Choroid plexus epithelial cell (primary cell): ENCODE measurements at regions not wholly inside any gene's neighbourhood (a gene's known extent, or its start where the extent isn't known, plus 50 kb on each side); places are given as distances from the start of the nearest gene placed in this dataset.

Source experiments
- DNase-seq: peaks from one replicate; pipeline ENCODE4 v3.0.0-alpha.2; 2010; ENCODE audit warnings: low read depth
- H3K4me3 ChIP-seq: 2 replicates; pipeline ENCODE4 v1.5.1; 2011; ENCODE audit warnings: low read depth, mild to moderate bottlenecking, control low read depth, low read length, moderate library complexity
- CTCF ChIP-seq: conservative IDR thresholded peaks from 2 replicates; pipeline ENCODE4 v1.5.1; 2011; ENCODE audit warnings: low read depth, mild to moderate bottlenecking, control low read depth, inconsistent platforms, low read length, moderate library complexity

GRCh38 chr5:68544648-68545552 lies 329.3 kb downstream of the PIK3R1 start:
- no peak for DNase-seq
- H3K4me3 ChIP-seq: no peak overlapping the region
- no peak for TF ChIP-seq CTCF

GRCh38 chr5:68545636-68546295 lies 330.2 kb downstream of the PIK3R1 start:
- no peak overlapping the region for H3K4me3 ChIP-seq
- no peak for TF ChIP-seq CTCF
- DNase-seq: no peak

GRCh38 chr5:68547056-68547455 lies 331.5 kb downstream of the PIK3R1 start:
- H3K4me3 ChIP-seq: no peak overlapping the region
- no peak for DNase-seq
- no peak for TF ChIP-seq CTCF

GRCh38 chr5:68547622-68548021 lies 332.1 kb downstream of the PIK3R1 start:
- H3K4me3 ChIP-seq: no peak overlapping the region
- DNase-seq: no peak
- no peak for TF ChIP-seq CTCF

GRCh38 chr5:68548959-68549676 lies 333.6 kb downstream of the PIK3R1 start:
- no peak for DNase-seq
- TF ChIP-seq CTCF: no peak
- no peak overlapping the region for H3K4me3 ChIP-seq

- H3K4me3 ChIP-seq: no peak overlapping the region
- TF ChIP-seq CTCF: no peak
- no peak for DNase-seq
These were observed 334.5 kb downstream of the PIK3R1 start for GRCh38 chr5:68550015-68550414.
